Thymus (tissue), 11 donors: ENCODE measurements at regions not wholly inside any gene's neighbourhood (a gene's known extent, or its start where the extent isn't known, plus 50 kb on each side); places are given as distances from the start of the nearest gene placed in this dataset.

Experiments used
- DNase-seq, 9 donors: peaks; one replicate each; pipeline ENCODE4 v3.0.0-alpha.2; 2013; ENCODE audit warnings: low spot score in 9 of 9, low read depth in 6 of 9, missing footprints in 1 of 9
- H3K27ac ChIP-seq, 2 donors: one replicate each; pipeline ENCODE4 v1.5.1; 2013; ENCODE audit warnings: control low read depth in 1 of 2, low read depth in 1 of 2, low read length in 1 of 2, mild to moderate bottlenecking in 1 of 2, moderate library complexity in 1 of 2
- H3K27me3 ChIP-seq, 2 donors: one replicate each; pipeline ENCODE4 v1.5.1; 2013; ENCODE audit warnings: low read length in 1 of 2; ENCODE audit not compliant: control insufficient read depth in 2 of 2, insufficient read depth in 1 of 2
- H3K36me3 ChIP-seq, 2 donors: one replicate each; pipeline ENCODE4 v1.5.1; 2013; ENCODE audit warnings: low read length in 1 of 2, mild to moderate bottlenecking in 1 of 2, moderate library complexity in 1 of 2; ENCODE audit not compliant: control insufficient read depth in 2 of 2, insufficient read depth in 2 of 2
- H3K4me1 ChIP-seq, 2 donors: one replicate each; pipeline ENCODE4 v1.5.1; 2013; ENCODE audit warnings: low read length in 2 of 2; ENCODE audit not compliant: control insufficient read depth in 2 of 2, insufficient read depth in 2 of 2
- H3K4me3 ChIP-seq, 2 donors: one replicate each; pipeline ENCODE4 v1.5.1; 2013; ENCODE audit warnings: low read length in 2 of 2, control low read depth in 1 of 2, mild to moderate bottlenecking in 1 of 2
- H3K9me3 ChIP-seq, 2 donors: one replicate each; pipeline ENCODE4 v1.5.1; 2013; ENCODE audit warnings: low read length in 1 of 2, mild to moderate bottlenecking in 1 of 2; ENCODE audit not compliant: control insufficient read depth in 2 of 2, insufficient read depth in 1 of 2
- WGBS: extraction: QIAGEN DNeasy Blood & Tissue Kit; methylation state at CpG from one replicate; pipeline ENCODE4 v1.1.7; 2013; 5-methylcytosine and 5-hydroxymethylcytosine counted together
- donor health status: healthy.

DNA sequence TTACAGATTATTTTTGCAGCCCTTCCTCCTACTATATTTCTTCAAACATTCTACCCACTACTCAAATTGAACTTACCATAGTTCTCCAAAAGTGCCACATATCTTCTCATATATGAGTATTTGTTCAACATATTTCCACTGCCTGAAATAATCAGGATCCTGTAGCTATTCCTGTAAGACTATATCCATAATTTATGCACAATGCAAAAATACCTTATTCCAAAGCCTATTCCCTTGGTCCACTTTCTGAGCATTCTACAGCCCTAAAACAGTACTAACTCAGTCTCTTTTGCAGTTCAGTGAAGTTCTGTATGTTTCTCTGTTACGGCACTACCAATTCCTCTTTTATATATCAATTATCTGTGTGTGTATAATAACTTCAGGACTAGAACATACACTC lies 1283.7 kb upstream of the ADGRL2 start:
- H3K4me1 ChIP-seq: no peaks in the 10 kb centered on the region
- no peak overlapping the region for H3K4me3 ChIP-seq
- H3K9me3 ChIP-seq: no peaks in the 10 kb centered on the region
- no peak for DNase-seq
- H3K27me3 ChIP-seq: no peaks in the 10 kb centered on the region
- no peaks in the 10 kb centered on the region for H3K36me3 ChIP-seq
- WGBS: 86% methylated on average over 1 of the region's 1 CpG
- H3K27ac ChIP-seq: no peak overlapping the region

DNA sequence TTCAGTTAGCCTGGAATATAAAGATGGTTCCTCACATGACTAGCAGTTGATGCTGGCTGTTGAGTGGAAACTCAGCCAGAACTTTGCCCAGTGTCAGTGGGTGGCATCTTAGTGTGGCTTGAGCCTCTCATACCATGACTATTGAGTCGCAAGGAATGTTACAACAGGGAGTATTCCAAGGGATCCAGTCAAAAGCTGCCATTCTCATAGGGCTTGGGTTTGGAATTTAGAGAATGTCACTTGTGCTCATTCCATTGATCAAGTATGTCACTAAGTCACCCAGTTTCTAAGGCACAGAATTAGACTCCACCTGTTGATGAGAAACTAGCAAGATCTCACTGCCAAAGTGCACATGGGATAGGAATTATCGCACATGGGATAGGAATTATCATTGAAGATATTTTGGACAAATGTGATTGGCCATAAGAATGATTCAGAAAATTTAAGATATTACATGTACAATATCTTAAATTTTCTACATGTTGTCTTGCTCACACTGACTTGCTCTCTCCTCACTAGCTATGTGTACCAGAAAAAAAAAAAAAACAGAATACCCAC lies 1290.7 kb upstream of the ADGRL2 start:
- Histone ChIP-seq H3K4me3 (no peak overlapping the region), H3K9me3 (peaks cover 0 to 1% of the 10 kb centered on the region in 2 donors), H3K27ac (no peak overlapping the region), H3K27me3 (no peaks in the 10 kb centered on the region), H3K4me1 (no peaks in the 10 kb centered on the region), H3K36me3 (no peaks in the 10 kb centered on the region)
- DNase-seq: no peak
- 93% methylated on average over 2 of the region's 2 CpGs for WGBS

DNA sequence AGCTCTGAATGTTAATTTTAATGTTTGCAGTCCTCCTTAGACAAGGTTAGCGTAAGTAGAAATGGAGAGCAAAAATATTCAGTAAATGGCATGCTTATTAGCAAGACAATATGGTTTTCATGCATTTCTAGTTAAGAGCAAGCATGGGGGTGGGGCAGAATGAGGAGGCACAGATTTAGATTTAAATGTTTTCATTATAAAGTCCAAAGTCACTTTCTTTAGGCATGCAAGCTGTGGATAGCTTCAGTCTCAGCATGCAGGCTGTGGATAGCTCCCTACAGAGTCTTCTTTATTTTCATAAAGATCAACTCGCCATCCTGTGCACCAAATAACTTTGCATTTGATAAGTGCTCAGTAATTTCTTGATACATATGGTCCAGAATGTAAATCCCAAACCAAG lies 1294.5 kb upstream of the ADGRL2 start:
- no peaks in the 10 kb centered on the region for H3K27me3 ChIP-seq
- no peak for DNase-seq
- no peaks in the 10 kb centered on the region for H3K36me3 ChIP-seq
- WGBS: 85% methylated on average over 2 of the region's 2 CpGs
- peaks cover 3% of the 10 kb centered on the region in 2 donors for H3K9me3 ChIP-seq
- no peaks in the 10 kb centered on the region for H3K4me1 ChIP-seq
- no peak overlapping the region for H3K4me3 ChIP-seq
- no peak overlapping the region for H3K27ac ChIP-seq

DNA sequence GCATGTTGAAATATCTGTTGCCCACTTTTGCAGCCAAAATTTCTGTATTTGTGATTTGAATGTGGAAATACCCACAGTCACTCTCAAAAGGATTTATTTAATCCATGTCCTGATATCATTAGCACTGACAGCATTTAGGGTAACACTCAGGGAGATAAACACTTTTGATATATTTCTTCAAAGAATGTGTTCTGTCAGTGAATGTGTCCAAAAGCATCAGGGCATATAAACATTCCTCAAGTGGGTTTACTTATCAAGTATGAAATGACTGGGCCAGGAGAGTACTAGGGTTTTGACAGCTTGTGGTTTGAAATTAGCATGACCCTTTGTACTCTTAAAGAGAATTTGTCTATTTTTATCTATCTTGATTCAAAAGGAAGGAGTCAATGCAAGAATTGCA lies 1302.1 kb upstream of the ADGRL2 start:
- Histone ChIP-seq H3K4me3 (no peak overlapping the region), H3K27me3 (no peaks in the 10 kb centered on the region), H3K36me3 (no peaks in the 10 kb centered on the region), H3K4me1 (no peaks in the 10 kb centered on the region), H3K27ac (no peak overlapping the region), H3K9me3 (peaks cover 0 to 4% of the 10 kb centered on the region in 2 donors)
- DNase-seq: no peak

DNA sequence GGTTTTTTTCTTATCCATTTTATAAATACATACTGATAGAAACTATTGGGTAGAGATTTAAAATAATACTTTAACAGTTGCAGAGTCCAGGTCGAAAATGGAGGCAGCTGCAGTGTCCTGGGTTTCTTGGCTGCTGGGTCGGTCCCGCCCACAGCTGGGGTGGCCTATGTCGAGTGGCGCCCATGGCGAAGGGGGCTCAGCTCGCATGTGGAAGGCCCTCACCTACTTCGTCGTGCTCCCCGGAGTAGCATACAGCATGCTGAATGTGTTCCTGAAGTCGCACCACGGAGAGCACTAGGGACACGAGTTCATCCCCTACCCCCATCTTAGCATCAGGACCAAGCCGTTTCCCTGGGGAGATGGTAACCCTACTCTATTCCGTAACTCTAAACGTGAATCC lies 1304.9 kb upstream of the ADGRL2 start:
- WGBS: 96% methylated on average over 16 of the region's 16 CpGs
- DNase-seq: no peak
- Histone ChIP-seq H3K27ac (no peak overlapping the region), H3K9me3 (peaks cover 0 to 4% of the 10 kb centered on the region in 2 donors), H3K4me3 (no peak overlapping the region), H3K27me3 (no peaks in the 10 kb centered on the region), H3K4me1 (no peaks in the 10 kb centered on the region), H3K36me3 (no peaks in the 10 kb centered on the region)

DNA sequence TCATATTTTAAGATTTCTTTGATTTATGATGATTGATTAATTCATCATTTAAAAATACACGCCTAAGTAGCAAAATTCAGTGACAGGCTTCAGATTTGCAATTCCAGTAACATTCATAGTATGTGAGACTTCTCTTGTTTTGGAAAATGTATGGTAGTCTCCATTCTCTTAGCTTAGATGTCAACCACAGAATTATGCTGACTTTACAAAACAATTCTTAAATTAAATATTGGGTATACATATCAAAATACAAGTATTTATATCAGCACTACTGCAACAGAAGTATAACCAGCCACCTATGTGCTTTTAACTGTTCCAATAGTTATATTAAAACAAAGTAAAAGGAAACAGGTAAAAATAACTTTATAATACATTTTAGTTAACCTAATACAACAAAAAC lies 1328.6 kb upstream of the ADGRL2 start:
- 96% methylated on average over 1 of the region's 1 CpG for whole genome bisulfite sequencing
- Histone ChIP-seq H3K27me3 (no peaks in the 10 kb centered on the region), H3K9me3 (no peaks in the 10 kb centered on the region), H3K4me1 (no peaks in the 10 kb centered on the region), H3K36me3 (no peaks in the 10 kb centered on the region), H3K4me3 (no peak overlapping the region), H3K27ac (no peak overlapping the region)
- DNase-seq: no peak

DNA sequence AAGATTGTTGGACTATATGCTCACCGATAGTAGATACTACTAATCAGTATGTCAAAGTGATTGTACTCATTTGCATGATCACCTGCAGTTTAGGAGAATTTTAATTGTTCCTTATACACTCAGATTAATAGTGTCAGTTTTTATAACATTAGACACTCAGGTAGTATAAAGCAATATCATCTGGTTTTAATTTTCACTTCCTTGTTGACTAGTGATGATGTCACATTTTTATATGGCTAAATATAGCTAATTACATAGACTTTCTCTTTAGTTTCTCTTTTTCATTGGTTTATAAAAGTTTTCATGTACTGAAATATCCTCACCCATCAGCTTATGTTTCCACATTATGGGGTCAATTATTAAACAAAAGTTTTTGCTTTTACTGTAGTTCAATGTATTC lies 1332.4 kb upstream of the ADGRL2 start:
- Histone ChIP-seq H3K4me3 (no peak overlapping the region), H3K36me3 (no peaks in the 10 kb centered on the region), H3K27me3 (no peaks in the 10 kb centered on the region), H3K9me3 (no peaks in the 10 kb centered on the region), H3K27ac (no peak overlapping the region), H3K4me1 (no peaks in the 10 kb centered on the region)
- no peak for DNase-seq
- 97% methylated on average over 1 of the region's 1 CpG for WGBS

DNA sequence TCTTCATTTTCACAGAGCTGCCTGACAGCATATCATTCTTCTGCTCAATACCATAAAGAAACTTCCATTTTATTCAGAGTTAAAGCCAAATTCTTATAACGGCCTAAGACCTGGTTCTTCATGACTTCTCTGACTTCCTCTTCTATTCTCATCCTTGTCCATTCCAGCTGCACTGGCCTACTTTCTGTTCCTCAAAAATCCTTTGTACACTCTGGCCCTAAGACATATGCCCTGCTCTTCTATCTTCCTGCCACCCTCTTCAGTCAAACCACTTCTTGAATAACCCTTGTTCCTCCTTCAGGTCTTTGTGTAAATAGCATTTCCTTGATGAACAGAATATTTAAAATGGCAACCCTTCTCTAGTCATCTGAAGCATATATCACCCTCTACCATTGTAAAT lies 1338.7 kb upstream of the ADGRL2 start:
- Histone ChIP-seq H3K36me3 (no peaks in the 10 kb centered on the region), H3K4me3 (no peak overlapping the region), H3K27me3 (no peaks in the 10 kb centered on the region), H3K4me1 (no peaks in the 10 kb centered on the region), H3K9me3 (no peaks in the 10 kb centered on the region), H3K27ac (no peak overlapping the region)
- no peak for DNase-seq
- WGBS: 90% methylated on average over 1 of the region's 1 CpG

DNA sequence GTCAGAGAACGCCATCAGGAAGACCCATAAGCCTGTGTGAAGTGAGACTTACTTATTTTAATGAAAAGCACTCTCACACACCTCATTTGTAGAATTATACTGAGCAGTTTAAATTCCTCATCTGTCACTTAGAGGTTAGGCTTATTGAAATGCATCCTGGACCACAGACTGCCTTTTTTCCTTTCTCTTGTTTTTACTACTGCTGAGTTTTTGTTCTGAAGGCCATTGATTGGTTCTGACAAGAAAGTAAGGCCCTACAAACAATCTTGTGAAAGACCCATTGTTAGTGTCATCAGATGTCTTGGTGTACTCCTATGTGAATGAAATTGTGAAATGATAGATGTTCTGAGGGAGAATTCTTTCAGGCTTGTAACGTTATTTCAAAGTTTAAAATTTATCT lies 1343.3 kb upstream of the ADGRL2 start:
- no peak for DNase-seq
- Histone ChIP-seq H3K4me3 (no peak overlapping the region), H3K27ac (no peak overlapping the region), H3K9me3 (no peaks in the 10 kb centered on the region), H3K4me1 (no peaks in the 10 kb centered on the region), H3K27me3 (no peaks in the 10 kb centered on the region), H3K36me3 (no peaks in the 10 kb centered on the region)
- WGBS: 71% methylated on average over 2 of the region's 2 CpGs

DNA sequence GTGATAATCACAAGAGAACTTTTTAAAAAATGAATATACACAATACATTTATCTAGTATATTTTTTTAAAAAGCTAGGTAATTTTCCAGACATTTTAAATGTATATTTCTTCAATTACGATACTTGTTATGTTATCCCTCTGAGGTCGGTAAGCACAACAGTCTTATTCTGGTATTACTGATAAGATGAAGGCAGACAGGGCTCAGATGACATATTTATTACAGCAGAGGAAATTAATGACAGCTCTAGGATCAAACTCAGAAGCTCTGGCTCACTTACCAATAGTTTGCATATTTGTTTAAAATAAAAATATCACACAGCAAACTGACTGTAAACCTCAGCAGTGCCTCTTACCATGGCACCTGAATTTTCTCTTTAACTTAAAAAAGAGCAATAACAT lies 1347.0 kb upstream of the ADGRL2 start:
- no peaks in the 10 kb centered on the region for H3K4me1 ChIP-seq
- no peak for DNase-seq
- H3K9me3 ChIP-seq: no peaks in the 10 kb centered on the region
- no peaks in the 10 kb centered on the region for H3K27me3 ChIP-seq
- no peak overlapping the region for H3K4me3 ChIP-seq
- H3K27ac ChIP-seq: no peak overlapping the region
- H3K36me3 ChIP-seq: no peaks in the 10 kb centered on the region
- WGBS: 52% methylated on average over 2 of the region's 2 CpGs
